GM19193 (cell line): ENCODE measurements at regions not wholly inside any gene's neighbourhood (a gene's known extent, or its start where the extent isn't known, plus 50 kb on each side); places are given as distances from the start of the nearest gene placed in this dataset.

Experiments
- POLR2A ChIP-seq: IDR thresholded peaks from 4 replicates; pipeline ENCODE4 v1.6.1; 2011; ENCODE audit not compliant: insufficient read depth, insufficient read length; ENCODE audit errors: extremely low read depth

- TF ChIP-seq POLR2A = no peak
These were observed 754.7 kb upstream of the CDH6 start for GRCh38 chr5:30438785-30439184.

- TF ChIP-seq POLR2A = no peak
These were observed 756.8 kb upstream of the CDH6 start for GRCh38 chr5:30436691-30437090.

GRCh38 chr5:30414078-30414477 is 779.4 kb upstream of the CDH6 start:
- TF ChIP-seq POLR2A = no peak

- no peak for TF ChIP-seq POLR2A
These were observed 779.9 kb upstream of the CDH6 start for GRCh38 chr5:30413540-30413939.

- no peak for TF ChIP-seq POLR2A
These were observed 787.7 kb upstream of the CDH6 start for GRCh38 chr5:30405821-30406220.

GRCh38 chr5:30401479-30402058 is 791.9 kb upstream of the CDH6 start:
- TF ChIP-seq POLR2A = no peak

GRCh38 chr5:30398423-30398822 is 795.1 kb upstream of the CDH6 start:
- no peak for TF ChIP-seq POLR2A

GRCh38 chr5:30392897-30393296 is 800.6 kb upstream of the CDH6 start:
- TF ChIP-seq POLR2A = no peak

- TF ChIP-seq POLR2A = no peak
These were observed 803.4 kb upstream of the CDH6 start for GRCh38 chr5:30390095-30390494.

GRCh38 chr5:30387974-30388632 is 805.4 kb upstream of the CDH6 start:
- no peak for TF ChIP-seq POLR2A

GRCh38 chr5:30385754-30386153 is 807.7 kb upstream of the CDH6 start:
- TF ChIP-seq POLR2A = no peak

- TF ChIP-seq POLR2A = no peak
These were observed 809.3 kb upstream of the CDH6 start for GRCh38 chr5:30384171-30384570.

- no peak for TF ChIP-seq POLR2A
These were observed 813.3 kb upstream of the CDH6 start for GRCh38 chr5:30380228-30380627.

GRCh38 chr5:30376848-30377247 is 816.6 kb upstream of the CDH6 start:
- TF ChIP-seq POLR2A = no peak

GRCh38 chr5:30368064-30368463 is 825.4 kb upstream of the CDH6 start:
- no peak for TF ChIP-seq POLR2A

- TF ChIP-seq POLR2A = no peak
These were observed 836.1 kb upstream of the CDH6 start for GRCh38 chr5:30357371-30357770.

- no peak for TF ChIP-seq POLR2A
These were observed 837.8 kb upstream of the CDH6 start for GRCh38 chr5:30355675-30356074.
